Activated CD4-positive, alpha-beta T cell treated with anti-CD3 and anti-CD28 coated beads, Interleukin-2, amount 50 U/mL, for 16 hours (primary cell): ENCODE measurements at regions not wholly inside any gene's neighbourhood (a gene's known extent, or its start where the extent isn't known, plus 50 kb on each side); places are given as distances from the start of the nearest gene placed in this dataset.

Experiments
- DNase-seq: peaks from one replicate; pipeline ENCODE4 v3.0.0-alpha.2; 2020

- no peak for DNase-seq
These were observed 521.8 kb upstream of the DIPK2B start for GRCh38 chrX:45722471-45722870.

- peak; percentile 69 for DNase-seq
These were observed 519.2 kb upstream of the DIPK2B start for GRCh38 chrX:45719751-45720501.

GRCh38 chrX:45718676-45719075 is 518.0 kb upstream of the DIPK2B start:
- DNase-seq = no peak

DNA sequence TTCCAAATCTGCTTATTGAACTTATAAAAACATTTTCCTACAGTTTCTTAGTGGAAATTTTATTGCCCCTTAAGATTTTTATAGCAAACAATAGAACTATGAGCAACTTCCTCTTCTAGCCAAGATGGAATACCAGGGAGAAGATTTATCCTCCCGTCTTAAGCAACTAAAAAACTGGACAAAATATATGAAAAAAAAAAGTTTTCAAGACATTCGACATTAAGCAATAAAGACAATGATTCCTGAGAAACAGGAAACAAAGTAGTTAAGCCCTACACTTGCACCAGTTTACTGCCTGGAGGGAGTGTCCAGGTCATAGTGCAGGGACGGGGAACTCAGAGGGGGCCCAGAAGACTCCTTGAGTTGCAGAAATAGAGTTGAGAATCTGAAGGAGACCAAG is 516.1 kb upstream of the DIPK2B start:
- no peak for DNase-seq

- DNase-seq = peak; percentile 27
These were observed 515.1 kb upstream of the DIPK2B start for GRCh38 chrX:45715748-45716147.

DNA sequence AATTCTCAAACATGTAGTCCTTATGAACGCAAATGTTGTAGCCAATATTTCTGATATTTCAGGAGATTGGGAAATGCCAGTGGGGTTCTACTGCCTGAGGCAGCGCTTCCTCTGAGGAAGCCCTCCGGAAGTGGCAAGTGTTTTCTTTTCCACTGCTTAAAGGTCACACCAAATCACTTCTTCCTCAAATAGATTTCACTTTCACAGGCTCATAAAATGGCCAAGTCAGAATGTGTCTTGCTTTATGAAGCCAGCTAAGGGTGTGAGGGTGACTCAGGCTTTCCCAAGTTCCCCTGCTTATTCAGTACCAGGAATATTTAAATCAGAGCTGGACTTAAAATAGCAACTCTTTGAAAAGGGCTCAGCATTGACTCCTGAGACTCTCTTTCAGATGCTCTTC is 514.2 kb upstream of the DIPK2B start:
- peak; percentile 59 for DNase-seq

GRCh38 chrX:45712067-45712466 is 511.4 kb upstream of the DIPK2B start:
- DNase-seq = no peak

GRCh38 chrX:45711231-45711630 is 510.6 kb upstream of the DIPK2B start:
- no peak for DNase-seq

- peak; percentile 94 for DNase-seq
These were observed 509.6 kb upstream of the DIPK2B start for GRCh38 chrX:45710081-45710801.

- DNase-seq = peak; percentile 48
These were observed 508.7 kb upstream of the DIPK2B start for GRCh38 chrX:45709381-45709780.

DNA sequence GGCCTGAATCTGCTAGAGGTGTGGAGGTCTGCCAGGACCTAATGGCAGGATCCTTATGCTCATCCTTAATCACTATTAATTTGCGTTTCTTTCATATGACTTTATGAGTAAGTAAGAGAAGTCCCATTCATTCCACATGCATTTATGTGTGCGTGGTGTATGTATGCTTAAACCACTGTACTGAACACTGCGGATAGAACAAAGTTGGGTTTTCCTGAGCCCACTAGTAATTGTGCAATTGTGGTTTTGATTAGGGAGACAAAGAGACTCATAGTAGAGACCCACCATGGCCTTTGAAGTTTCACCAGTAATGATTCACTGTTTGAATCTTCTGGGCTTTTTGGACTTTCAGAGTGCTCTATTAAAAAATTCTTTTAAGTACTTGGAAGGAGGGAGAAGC is 498.5 kb upstream of the DIPK2B start:
- DNase-seq = no peak

- DNase-seq = peak; percentile 10
These were observed 496.9 kb upstream of the DIPK2B start for GRCh38 chrX:45697591-45697990.

DNA sequence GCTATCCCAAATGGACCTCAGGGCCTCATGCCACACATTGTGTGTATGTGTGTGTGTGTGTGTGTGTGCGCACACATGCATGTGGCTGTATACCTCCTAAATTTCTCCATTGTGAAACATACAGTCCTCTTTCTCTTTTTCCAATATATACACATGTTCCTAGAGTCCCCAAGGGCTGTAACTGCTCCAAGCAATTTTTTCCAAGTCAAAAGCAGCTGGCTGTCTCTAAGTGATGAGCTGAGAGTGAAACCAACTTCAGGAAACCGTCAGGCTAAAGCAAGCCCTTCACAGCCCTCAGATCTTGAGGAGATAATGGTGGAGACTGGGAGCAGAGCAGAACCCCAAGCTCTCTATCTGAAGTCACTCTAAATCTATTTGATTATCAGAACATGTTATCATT is 496.1 kb upstream of the DIPK2B start:
- DNase-seq = no peak

GRCh38 chrX:45689971-45690370 is 489.3 kb upstream of the DIPK2B start:
- no peak for DNase-seq

GRCh38 chrX:45683914-45684313 is 483.2 kb upstream of the DIPK2B start:
- DNase-seq = no peak

DNA sequence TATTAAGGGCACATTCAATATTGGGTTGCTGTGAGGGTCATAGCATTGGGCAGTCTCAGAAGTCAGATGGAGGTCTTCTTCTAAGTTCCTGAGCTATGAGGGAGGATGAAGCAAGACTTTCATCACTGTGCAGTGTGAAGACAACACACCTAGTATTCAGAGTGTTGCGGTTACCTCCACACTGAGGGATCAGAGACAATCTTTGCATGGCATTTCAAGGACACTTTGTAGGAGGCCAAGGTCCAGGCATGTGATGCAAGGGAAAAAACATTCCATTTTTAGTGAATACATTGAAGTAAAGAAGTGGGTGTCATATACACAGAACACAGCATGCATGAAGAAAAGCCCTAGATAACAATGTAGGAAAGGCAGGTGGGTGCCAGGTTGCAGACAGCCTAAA is 481.2 kb upstream of the DIPK2B start:
- no peak for DNase-seq

- DNase-seq = no peak
These were observed 469.2 kb upstream of the DIPK2B start for GRCh38 chrX:45669715-45670340.

- no peak for DNase-seq
These were observed 468.2 kb upstream of the DIPK2B start for GRCh38 chrX:45668686-45669443.

DNA sequence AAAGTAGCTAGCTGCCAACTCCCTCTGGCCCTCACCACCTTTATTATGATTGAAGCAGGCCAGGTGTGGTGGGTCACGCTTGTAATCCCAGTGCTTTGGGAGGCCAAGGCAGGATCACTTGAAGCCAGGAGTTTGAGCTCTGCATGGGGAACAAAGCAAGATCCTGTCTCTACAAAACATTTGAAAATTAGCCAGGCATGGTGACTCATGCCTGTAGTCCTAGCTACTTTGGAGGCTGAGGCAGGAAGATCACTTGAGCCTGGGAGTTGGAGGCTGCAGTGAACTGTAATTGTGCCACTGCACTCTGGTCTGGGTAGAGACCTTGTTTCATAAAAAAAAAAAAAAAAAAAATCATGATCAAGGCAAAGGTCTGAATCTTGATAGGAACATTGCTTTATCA is 467.0 kb upstream of the DIPK2B start:
- DNase-seq = no peak

DNA sequence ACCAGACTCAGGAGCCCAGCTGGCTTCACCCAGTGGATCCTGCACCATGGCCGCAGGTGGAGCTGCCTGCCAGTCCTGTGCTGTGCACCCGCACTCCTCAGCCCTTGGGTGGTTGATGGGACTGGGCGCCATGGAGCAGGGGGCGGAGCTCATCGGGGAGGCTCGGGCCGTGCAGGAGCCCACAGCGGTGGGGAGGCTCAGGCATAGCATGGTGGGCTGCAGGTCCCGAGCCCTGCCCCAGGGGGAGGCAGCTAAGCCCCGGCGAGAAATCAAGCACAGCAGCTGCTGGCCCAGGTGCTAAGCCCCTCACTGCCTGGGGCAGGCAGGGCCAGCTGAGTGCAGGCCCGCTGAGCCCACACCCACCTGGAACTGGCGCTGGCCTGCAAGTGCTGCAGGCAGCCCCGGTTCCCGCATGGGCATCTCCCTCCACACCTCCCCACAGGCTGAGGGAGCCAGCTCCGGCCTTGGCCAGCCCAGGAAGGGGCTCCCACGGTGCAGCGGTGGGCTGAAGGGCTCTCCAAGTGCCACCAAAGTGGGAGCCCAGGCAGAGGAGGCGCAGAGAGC is 464.1 kb upstream of the DIPK2B start:
- DNase-seq = no peak

DNA sequence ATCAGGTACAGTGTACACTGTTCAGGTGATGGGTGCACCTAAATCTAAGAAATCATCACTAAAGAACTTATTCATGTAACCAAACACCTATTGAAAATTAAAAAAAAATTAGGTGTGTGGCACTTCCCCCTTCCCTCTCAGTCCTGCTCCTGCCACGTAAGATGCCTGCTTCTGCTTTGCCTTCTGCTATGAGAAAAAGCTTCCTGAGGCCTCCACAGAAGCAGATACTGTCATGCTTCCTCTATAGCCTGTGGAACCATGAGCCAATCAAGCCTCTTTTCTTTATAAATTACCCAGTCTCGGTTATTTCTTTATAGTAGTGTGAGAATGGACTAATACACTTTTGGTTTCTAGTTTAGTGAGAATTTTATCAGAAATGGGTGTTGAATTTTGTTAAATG is 459.8 kb upstream of the DIPK2B start:
- no peak for DNase-seq

- DNase-seq = no peak
These were observed 432.7 kb upstream of the DIPK2B start for GRCh38 chrX:45633419-45633818.

DNA sequence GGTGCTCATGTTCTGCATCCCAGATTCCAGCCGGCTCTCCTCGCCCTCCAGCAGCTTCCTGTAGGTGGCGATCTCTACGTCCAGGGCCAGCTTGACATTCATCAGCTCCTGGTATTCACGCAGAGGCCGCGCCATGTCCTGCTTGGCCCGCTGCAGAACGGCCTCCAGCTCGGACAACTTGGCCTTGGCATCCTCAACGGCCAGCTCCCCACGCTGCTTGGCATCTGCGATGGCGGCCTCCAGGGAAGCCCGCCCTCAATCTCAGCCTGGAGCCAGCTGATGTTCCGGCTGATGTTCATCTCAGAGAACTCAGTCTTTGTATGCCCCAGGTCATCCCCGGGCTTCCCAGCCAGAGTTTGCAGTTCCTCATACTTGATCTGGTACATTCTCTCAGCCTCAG is 431.8 kb upstream of the DIPK2B start:
- DNase-seq = no peak
